ENCODE measurements at regions not wholly inside any gene's neighbourhood (a gene's known extent, or its start where the extent isn't known, plus 50 kb on each side); places are given as distances from the start of the nearest gene placed in this dataset.

DNA sequence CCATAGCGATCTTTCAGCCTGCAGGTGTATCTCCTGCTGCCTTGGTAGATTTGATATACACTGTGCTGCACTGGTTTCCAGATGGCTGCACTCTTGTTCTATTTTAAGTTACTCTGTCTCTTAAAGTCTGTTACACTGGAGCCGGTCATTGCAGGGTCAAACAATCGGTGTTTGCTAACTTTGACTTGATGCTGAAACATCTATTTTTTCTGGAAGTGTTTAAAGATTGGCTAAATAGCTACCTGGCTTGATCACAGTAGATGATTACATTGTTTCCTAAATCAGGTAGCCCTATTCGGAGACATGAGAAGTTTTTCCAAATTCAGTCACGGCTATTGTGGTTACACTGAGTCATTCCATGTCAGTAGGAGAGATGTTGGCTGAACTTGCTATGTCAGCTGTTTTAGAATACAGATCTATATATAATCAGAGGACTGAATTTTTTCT is 574.8 kb downstream of the ETV1 start:
- no peaks in the 10 kb centered on the region for H3K27me3 ChIP-seq
- TF ChIP-seq, protein P1, sequence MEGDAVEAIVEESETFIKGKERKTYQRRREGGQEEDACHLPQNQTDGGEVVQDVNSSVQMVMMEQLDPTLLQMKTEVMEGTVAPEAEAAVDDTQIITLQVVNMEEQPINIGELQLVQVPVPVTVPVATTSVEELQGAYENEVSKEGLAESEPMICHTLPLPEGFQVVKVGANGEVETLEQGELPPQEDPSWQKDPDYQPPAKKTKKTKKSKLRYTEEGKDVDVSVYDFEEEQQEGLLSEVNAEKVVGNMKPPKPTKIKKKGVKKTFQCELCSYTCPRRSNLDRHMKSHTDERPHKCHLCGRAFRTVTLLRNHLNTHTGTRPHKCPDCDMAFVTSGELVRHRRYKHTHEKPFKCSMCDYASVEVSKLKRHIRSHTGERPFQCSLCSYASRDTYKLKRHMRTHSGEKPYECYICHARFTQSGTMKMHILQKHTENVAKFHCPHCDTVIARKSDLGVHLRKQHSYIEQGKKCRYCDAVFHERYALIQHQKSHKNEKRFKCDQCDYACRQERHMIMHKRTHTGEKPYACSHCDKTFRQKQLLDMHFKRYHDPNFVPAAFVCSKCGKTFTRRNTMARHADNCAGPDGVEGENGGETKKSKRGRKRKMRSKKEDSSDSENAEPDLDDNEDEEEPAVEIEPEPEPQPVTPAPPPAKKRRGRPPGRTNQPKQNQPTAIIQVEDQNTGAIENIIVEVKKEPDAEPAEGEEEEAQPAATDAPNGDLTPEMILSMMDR (IDR thresholded peaks at IDR 0.05; ENCODE audit: low read depth, low read length), result no peak
- DNase-seq, result no peak

DNA sequence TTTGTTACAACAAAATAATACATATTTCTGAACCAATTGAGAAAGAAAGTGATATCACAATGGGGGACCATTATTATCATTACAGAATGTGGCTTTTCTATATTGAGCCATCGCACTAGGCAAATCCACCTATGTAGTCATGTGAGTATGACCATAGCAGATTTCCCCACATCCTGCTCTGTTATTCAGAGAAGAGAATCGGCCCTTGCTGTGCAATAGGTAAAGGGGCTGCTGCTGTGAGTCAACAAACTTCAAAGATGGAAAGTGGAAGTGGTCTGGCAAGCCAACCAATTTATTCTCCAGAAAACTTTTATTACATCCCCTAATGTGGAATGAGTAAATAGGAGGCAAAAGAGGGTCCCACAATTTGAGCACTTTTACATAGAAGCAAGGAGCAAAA is 573.4 kb downstream of the ETV1 start:
- H3K36me3 ChIP-seq, result no peaks in the 10 kb centered on the region
- no peaks in the 10 kb centered on the region for H3K27me3 ChIP-seq
- no peaks in the 10 kb centered on the region for H3K4me1 ChIP-seq
- no peaks in the 10 kb centered on the region for H3K9me3 ChIP-seq
- no peak overlapping the region for H3K4me3 ChIP-seq (ENCODE audit: low read depth, low read length)
- DNase-seq, result no peak
- TF ChIP-seq, protein P1 (IDR thresholded peaks at IDR 0.05; ENCODE audit: low read depth, low read length), result no peak

More for the DNA sequence above, 574.8 kb downstream of the ETV1 start:
- H3K36me3 ChIP-seq, result no peaks in the 10 kb centered on the region
- no peaks in the 10 kb centered on the region for H3K4me1 ChIP-seq
- H3K4me3 ChIP-seq (ENCODE audit: low read depth, low read length), result no peak overlapping the region
- no peaks in the 10 kb centered on the region for H3K9me3 ChIP-seq

DNA sequence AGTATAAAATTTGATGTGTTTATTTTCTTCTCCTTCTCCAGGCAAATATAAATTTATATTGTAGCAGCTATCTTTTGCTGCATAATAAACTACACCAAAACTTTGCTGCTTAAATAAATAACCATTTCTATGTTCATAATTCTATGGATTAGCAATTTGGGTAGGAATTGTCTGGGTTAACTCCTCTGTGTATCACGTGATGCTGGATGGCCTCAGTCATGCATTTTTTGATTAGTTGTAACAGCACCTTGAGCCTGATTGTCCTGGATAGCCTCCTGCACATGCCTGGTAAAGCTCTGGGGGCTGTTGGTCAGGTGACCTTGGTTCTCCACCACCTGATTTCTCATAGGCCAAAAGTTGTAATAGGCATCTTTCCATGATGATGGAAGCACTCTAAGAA is 572.9 kb downstream of the ETV1 start:
- no peaks in the 10 kb centered on the region for H3K4me1 ChIP-seq

DNA sequence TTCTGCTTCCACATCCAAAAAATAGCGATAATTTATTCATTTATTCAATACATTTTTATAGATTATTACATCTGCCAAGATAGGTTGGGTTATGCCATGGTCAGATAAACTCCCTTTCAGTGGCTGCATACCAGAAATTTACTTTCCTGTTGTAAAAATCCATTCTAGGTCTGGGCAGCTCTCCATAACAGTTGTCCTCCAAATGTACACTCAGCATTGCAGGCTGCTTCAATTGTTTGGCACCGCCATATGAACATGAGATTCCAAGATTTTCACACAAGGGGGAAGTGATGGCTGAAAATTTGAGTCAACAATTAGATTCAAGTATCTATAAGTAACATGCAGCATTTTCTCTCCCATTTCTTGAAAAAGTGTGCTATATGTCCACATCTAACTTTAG is 568.7 kb downstream of the ETV1 start:
- Histone ChIP-seq H3K4me3 (ENCODE audit: low read depth, low read length) (no peak overlapping the region), H3K4me1 (no peaks in the 10 kb centered on the region), H3K36me3 (no peaks in the 10 kb centered on the region), H3K27me3 (no peaks in the 10 kb centered on the region), H3K9me3 (no peaks in the 10 kb centered on the region)
- DNase-seq, result no peak
- TF ChIP-seq, protein P1 (IDR thresholded peaks at IDR 0.05; ENCODE audit: low read depth, low read length), result no peak

More for the DNA sequence above, 572.9 kb downstream of the ETV1 start:
- Histone ChIP-seq H3K9me3 (no peaks in the 10 kb centered on the region), H3K36me3 (no peaks in the 10 kb centered on the region), H3K4me3 (ENCODE audit: low read depth, low read length) (no peak overlapping the region), H3K27me3 (no peaks in the 10 kb centered on the region)
- TF ChIP-seq, protein P1 (IDR thresholded peaks at IDR 0.05; ENCODE audit: low read depth, low read length), result no peak
- DNase-seq, result no peak

DNA sequence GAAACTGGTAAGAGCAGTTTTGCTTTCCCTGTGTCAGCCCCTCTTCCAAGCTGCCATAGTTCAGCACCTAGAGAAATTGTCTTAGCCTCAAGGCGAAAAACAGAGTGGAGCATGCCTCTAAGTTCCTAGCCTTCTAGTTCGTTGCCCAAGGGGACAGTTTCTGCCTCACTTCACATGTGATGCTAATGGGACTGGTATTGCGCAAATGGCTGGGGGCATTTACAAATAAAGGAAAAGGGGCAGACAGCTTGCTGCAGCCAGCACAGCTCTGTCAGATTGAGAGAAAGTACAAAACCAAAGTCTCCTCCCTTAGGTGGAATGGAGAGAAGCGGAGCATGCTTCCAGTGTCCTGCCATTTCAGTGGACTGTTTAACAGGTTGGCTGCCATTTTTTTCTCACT is 567.7 kb downstream of the ETV1 start:
- no peak overlapping the region for H3K4me3 ChIP-seq (ENCODE audit: low read depth, low read length)
- no peaks in the 10 kb centered on the region for H3K9me3 ChIP-seq
- no peaks in the 10 kb centered on the region for H3K4me1 ChIP-seq
- no peak for DNase-seq
- no peaks in the 10 kb centered on the region for H3K36me3 ChIP-seq
- TF ChIP-seq, protein P1 (IDR thresholded peaks at IDR 0.05; ENCODE audit: low read depth, low read length), result no peak
- no peaks in the 10 kb centered on the region for H3K27me3 ChIP-seq

DNA sequence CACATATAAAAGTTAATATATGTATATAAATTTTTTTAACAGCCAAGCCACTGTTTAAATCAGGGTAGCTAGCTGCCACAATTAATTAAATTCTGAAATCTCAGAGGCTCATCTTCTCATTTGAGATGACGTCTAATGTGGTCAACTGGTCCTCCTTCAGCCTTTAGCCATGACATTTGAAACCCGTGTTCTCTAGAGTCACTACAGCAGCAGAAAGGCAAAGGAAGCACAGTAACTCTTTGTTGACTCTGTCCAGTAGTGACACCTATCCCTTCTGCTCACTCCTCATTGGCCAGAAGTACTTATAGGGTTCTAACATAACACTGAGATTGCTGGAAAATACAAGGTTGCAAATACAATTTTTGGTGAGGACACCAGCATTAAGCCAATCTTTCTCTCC is 555.5 kb downstream of the ETV1 start:
- Histone ChIP-seq H3K27me3 (peaks cover 3% of the 10 kb centered on the region; the same call in 1 of the 2 replicates), H3K4me3 (ENCODE audit: low read depth, low read length) (no peak overlapping the region), H3K9me3 (no peaks in the 10 kb centered on the region), H3K36me3 (no peaks in the 10 kb centered on the region), H3K4me1 (no peaks in the 10 kb centered on the region)
- no peak for DNase-seq
- TF ChIP-seq, protein P1 (IDR thresholded peaks at IDR 0.05; ENCODE audit: low read depth, low read length), result no peak
